IgD-negative memory B cell (primary cell): ENCODE measurements at regions not wholly inside any gene's neighbourhood (a gene's known extent, or its start where the extent isn't known, plus 50 kb on each side); places are given as distances from the start of the nearest gene placed in this dataset.
"Not testable (repeated sequence)": the region's sequence is repeated elsewhere in the genome, so short reads cannot be mapped to it uniquely, and the experiment has no call there.

Experiments
- H3K27ac Mint-ChIP-seq, 3 donors: one replicate each; pipeline ENCODE4 v1.8.0; 2020 to 2022; ENCODE audit warnings: mild to moderate bottlenecking in 3 of 3, mixed read lengths in 3 of 3, moderate library complexity in 1 of 3
- H3K27me3 Mint-ChIP-seq: one replicate; pipeline ENCODE4 v1.8.0; 2021; ENCODE audit warnings: mixed read lengths
- H3K36me3 Mint-ChIP-seq: one replicate; pipeline ENCODE4 v1.8.0; 2020; ENCODE audit warnings: mild to moderate bottlenecking, mixed read lengths
- H3K4me1 Mint-ChIP-seq, 3 donors: one replicate each; pipeline ENCODE4 v1.8.0; 2020 to 2022; ENCODE audit warnings: mixed read lengths in 3 of 3, mild to moderate bottlenecking in 1 of 3
- H3K4me3 Mint-ChIP-seq, 4 donors: one replicate each; pipeline ENCODE4 v1.8.0; 2020 to 2022; ENCODE audit warnings: mild to moderate bottlenecking in 4 of 4, mixed read lengths in 4 of 4, moderate library complexity in 3 of 4
- H3K9me3 Mint-ChIP-seq, 3 donors: one replicate each; pipeline ENCODE4 v1.8.0; 2020 to 2021; ENCODE audit warnings: mixed read lengths in 3 of 3, mild to moderate bottlenecking in 1 of 3

DNA sequence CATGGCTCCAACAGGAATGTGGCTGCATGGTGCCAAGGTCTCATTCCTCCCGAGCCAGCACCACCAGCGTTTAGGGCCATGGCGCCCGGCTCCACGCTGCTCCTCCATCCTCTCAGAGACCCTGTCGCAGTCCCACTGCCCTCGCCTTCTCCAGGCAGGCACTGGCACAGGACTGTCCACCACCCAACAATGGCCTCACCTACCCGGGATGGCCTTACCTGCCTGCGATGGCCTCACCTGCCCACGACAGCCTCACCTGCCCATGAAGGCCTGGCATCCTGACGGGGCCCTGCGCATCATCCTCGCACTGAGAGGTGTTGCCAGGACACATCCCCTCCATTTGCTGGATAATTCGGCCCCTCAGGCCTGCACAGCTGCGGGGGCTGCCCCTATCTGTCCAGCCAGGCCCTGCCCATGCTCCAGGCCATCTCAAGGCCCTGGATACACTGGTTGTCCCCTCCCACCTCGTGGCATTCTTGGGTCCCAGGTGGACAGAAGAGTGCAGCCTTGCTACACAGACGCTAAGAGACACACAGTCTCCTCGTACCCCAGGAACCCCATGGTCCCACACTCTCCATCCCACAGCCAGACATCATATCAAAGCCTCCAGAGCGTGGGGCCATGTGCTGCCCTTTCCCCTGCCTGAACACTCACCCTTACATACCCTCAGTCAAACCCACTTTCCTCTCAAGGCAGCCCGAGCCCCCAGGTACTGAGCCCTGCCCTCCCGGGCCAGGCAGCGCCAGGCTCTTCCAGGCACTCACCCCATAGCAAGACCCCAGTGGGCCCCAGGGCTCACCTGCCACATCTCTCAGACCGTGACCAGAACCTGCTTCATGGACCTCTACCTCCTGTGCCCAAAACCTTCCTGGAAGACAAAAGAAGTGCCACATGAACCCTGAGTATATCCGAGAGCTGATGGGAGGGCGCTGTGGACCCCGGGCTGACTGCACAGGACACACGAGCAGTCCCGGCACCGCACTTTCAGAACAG is 268.6 kb downstream of the EIPR1 start:
- H3K27ac Mint-ChIP-seq, result no peak overlapping the region
- no peaks in the 10 kb centered on the region for H3K27me3 Mint-ChIP-seq
- no peaks in the 10 kb centered on the region for H3K9me3 Mint-ChIP-seq
- no peaks in the 10 kb centered on the region for H3K36me3 Mint-ChIP-seq
- H3K4me1 Mint-ChIP-seq, result no peaks in the 10 kb centered on the region
- no peak overlapping the region for H3K4me3 Mint-ChIP-seq

GRCh38 chr2:3108105-3108504 is 269.5 kb downstream of the EIPR1 start:
- Mint-ChIP-seq H3K4me1 (no peaks in the 10 kb centered on the region), H3K36me3 (no peaks in the 10 kb centered on the region), H3K27me3 (no peaks in the 10 kb centered on the region), H3K9me3 (no peaks in the 10 kb centered on the region), H3K27ac (no peak overlapping the region), H3K4me3 (no peak overlapping the region)

- H3K9me3 Mint-ChIP-seq, result no peaks in the 10 kb centered on the region
- H3K27ac Mint-ChIP-seq, result no peak overlapping the region
- no peaks in the 10 kb centered on the region for H3K27me3 Mint-ChIP-seq
- H3K4me1 Mint-ChIP-seq, result peaks cover 0 to 1% (median 0%) of the 10 kb centered on the region in 3 donors
- no peak overlapping the region for H3K4me3 Mint-ChIP-seq
- no peaks in the 10 kb centered on the region for H3K36me3 Mint-ChIP-seq
Observed at GRCh38 chr2:3107567-3107966, 270.1 kb downstream of the EIPR1 start.

- Mint-ChIP-seq H3K4me1 (peaks cover 0 to 4% (median 0%) of the 10 kb centered on the region in 3 donors), H3K9me3 (no peaks in the 10 kb centered on the region), H3K27me3 (no peaks in the 10 kb centered on the region), H3K4me3 (no peak overlapping the region), H3K27ac (no peak overlapping the region), H3K36me3 (no peaks in the 10 kb centered on the region)
Observed at GRCh38 chr2:3105814-3106569, 271.6 kb downstream of the EIPR1 start.

- not testable (repeated sequence) for H3K36me3 Mint-ChIP-seq, H3K27ac Mint-ChIP-seq, H3K27me3 Mint-ChIP-seq, H3K4me3 Mint-ChIP-seq, H3K9me3 Mint-ChIP-seq, H3K4me1 Mint-ChIP-seq
Observed at GRCh38 chr2:3104958-3105813, 272.4 kb downstream of the EIPR1 start.

DNA sequence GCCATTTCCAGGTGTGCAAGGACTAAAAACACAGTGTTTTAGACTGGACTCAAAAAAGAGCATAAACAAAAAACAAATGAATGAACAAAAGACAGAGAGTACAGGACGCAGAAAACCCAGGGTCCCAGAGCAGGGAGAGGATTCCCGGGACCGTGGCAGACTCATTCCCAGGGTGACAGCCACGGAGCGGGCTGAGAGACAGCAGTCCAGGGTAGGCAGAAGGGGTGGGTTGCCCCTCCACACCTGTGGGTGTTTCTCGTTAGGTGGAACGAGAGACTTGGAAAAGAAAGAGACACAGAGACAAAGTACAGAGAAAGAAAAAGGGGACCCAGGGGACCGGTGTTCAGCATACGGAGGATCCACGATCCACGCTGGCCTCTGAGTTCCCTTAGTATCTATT is 273.4 kb downstream of the EIPR1 start:
- H3K4me3 Mint-ChIP-seq, result no peak overlapping the region
- H3K27me3 Mint-ChIP-seq, result peaks cover 3% of the 10 kb centered on the region
- H3K9me3 Mint-ChIP-seq, result no peaks in the 10 kb centered on the region
- peak overlapping the region in 1 of 3 donors; percentile 78 for H3K27ac Mint-ChIP-seq
- H3K4me1 Mint-ChIP-seq, result peaks cover 0 to 8% (median 0%) of the 10 kb centered on the region in 3 donors
- no peaks in the 10 kb centered on the region for H3K36me3 Mint-ChIP-seq

- Mint-ChIP-seq H3K27me3 (peaks cover 6% of the 10 kb centered on the region), H3K36me3 (no peaks in the 10 kb centered on the region), H3K4me3 (no peak overlapping the region), H3K4me1 (peaks cover 0 to 8% (median 0%) of the 10 kb centered on the region in 3 donors), H3K27ac (no peak overlapping the region), H3K9me3 (no peaks in the 10 kb centered on the region)
Observed at GRCh38 chr2:3102922-3103569, 274.6 kb downstream of the EIPR1 start.

- peaks cover 0 to 8% (median 0%) of the 10 kb centered on the region in 3 donors for H3K4me1 Mint-ChIP-seq
- no peak overlapping the region for H3K27ac Mint-ChIP-seq
- H3K9me3 Mint-ChIP-seq, result no peaks in the 10 kb centered on the region
- no peak overlapping the region for H3K4me3 Mint-ChIP-seq
- H3K27me3 Mint-ChIP-seq, result peaks cover 11% of the 10 kb centered on the region
- H3K36me3 Mint-ChIP-seq, result no peaks in the 10 kb centered on the region
Observed at GRCh38 chr2:3102081-3102921, 275.3 kb downstream of the EIPR1 start.

GRCh38 chr2:3101016-3101942 is 276.3 kb downstream of the EIPR1 start:
- H3K4me1 Mint-ChIP-seq, result peaks cover 0 to 8% (median 0%) of the 10 kb centered on the region in 3 donors
- no peak overlapping the region for H3K27ac Mint-ChIP-seq

GRCh38 chr2:3100386-3100785 is 277.2 kb downstream of the EIPR1 start:
- H3K4me3 Mint-ChIP-seq, result no peak overlapping the region
- H3K9me3 Mint-ChIP-seq, result no peaks in the 10 kb centered on the region
- H3K36me3 Mint-ChIP-seq, result no peaks in the 10 kb centered on the region
- no peak overlapping the region for H3K27ac Mint-ChIP-seq
- peaks cover 15% of the 10 kb centered on the region for H3K27me3 Mint-ChIP-seq
- H3K4me1 Mint-ChIP-seq, result peaks cover 0 to 8% (median 0%) of the 10 kb centered on the region in 3 donors

More at GRCh38 chr2:3101016-3101942, 276.3 kb downstream of the EIPR1 start:
- peaks cover 11% of the 10 kb centered on the region for H3K27me3 Mint-ChIP-seq
- H3K36me3 Mint-ChIP-seq, result no peaks in the 10 kb centered on the region
- no peak overlapping the region for H3K4me3 Mint-ChIP-seq
- H3K9me3 Mint-ChIP-seq, result no peaks in the 10 kb centered on the region

- no peaks in the 10 kb centered on the region for H3K9me3 Mint-ChIP-seq
- H3K4me3 Mint-ChIP-seq, result no peak overlapping the region
- peaks cover 0 to 8% (median 0%) of the 10 kb centered on the region in 3 donors for H3K4me1 Mint-ChIP-seq
- peak overlapping the region in 1 of 3 donors; percentile 88 for H3K27ac Mint-ChIP-seq
- no peaks in the 10 kb centered on the region for H3K36me3 Mint-ChIP-seq
- H3K27me3 Mint-ChIP-seq, result peaks cover 17% of the 10 kb centered on the region
Observed at GRCh38 chr2:3099860-3100234, 277.8 kb downstream of the EIPR1 start.

GRCh38 chr2:3099145-3099859 is 278.3 kb downstream of the EIPR1 start:
- H3K4me3 Mint-ChIP-seq, result peak overlapping the region in 1 of 4 donors; percentile 27
- H3K27ac Mint-ChIP-seq, result peak overlapping the region in 1 of 3 donors; percentile 88
- H3K4me1 Mint-ChIP-seq, result peaks cover 0 to 8% (median 0%) of the 10 kb centered on the region in 3 donors
- peaks cover 17% of the 10 kb centered on the region for H3K27me3 Mint-ChIP-seq
- no peaks in the 10 kb centered on the region for H3K36me3 Mint-ChIP-seq
- H3K9me3 Mint-ChIP-seq, result no peaks in the 10 kb centered on the region
